GM21528 (cell line): ENCODE measurements at regions not wholly inside any gene's neighbourhood (a gene's known extent, or its start where the extent isn't known, plus 50 kb on each side); places are given as distances from the start of the nearest gene placed in this dataset.
"Not testable (repeated sequence)": the region's sequence is repeated elsewhere in the genome, so short reads cannot be mapped to it uniquely, and the experiment has no call there.

Experiments used
- ATAC-seq: cut with Tn5 transposase; IDR thresholded peaks from one replicate; pipeline ENCODE4 v1.9.1; 2021; ENCODE audit warnings: mild to moderate bottlenecking, moderate library complexity; ENCODE audit not compliant: unreplicated experiment, low FRiP score

DNA sequence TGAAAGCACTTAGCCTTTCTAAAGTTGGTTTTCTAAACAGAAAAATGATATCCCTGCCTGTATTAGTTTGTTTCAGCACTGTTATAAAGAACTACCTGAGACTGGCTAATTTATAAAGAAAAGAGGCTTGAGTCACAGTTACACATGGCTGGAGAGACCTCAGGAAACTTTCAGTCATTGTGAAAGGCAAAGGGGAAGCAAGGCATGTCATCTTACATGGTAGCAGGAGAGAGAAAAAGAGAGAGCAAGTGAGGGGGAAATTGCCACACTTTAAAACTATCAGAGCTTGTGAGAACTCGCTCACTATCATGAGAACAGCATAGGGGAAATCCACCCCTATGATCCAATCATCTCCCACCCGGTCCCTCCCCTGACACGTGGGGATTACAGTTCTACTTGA, 64.9 kb downstream of the FAM170A start:
- ATAC-seq, result no peak

DNA sequence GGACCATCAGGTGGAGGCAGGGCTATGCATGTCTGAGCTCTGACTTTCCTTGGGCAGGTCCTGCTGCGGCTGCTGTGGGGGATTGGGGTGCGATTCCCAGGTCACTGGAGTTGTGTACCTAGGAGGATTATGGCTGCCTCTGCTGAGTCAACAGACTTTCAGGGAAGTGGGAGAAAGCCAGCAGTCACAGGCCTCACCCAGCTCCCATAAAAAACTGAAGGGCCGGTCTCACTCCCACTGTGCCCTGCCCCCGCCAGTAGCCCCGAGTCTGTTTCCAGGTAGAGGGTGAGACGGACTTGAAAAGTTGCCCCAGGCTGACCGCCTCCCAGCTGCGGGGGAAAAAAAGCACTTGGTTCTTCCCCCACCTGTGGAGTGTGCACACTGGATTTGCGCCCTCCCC, 76.7 kb downstream of the FAM170A start:
- no peak for ATAC-seq

DNA sequence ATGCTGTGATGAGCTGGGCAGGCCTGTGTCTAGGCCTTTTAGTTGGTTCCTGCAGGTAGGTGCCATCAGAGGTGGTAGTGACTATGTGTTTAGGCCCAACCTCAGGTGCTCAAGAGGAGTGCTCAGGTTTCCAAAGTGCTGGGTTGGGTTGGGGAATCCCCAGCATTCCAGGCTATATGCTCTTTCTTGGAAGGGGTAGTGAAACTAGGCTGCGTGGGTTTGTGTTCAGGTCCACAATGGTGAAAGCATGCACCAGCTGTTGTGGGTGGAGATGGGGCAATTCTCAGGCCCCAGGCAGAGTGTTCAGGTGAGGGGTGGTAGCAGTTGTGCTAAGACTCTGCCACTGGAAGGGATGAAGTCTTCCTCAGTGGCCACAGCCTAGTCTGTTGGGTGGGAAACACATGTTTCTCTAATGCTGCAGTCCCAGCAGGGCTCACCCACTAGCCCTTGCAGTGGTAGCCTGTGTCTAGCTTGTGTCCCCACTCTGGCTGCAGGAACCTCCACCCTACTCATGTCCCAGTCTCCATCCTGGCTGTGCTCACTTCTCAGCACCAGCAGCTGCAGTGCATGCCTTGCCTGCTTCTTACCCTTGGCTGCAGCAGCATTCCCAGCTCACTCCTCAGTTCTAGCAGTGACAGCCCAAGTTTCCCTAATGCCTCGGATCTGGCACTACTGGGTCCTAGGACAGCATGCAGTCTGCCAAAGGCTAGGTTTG, 78.9 kb downstream of the FAM170A start:
- no peak for ATAC-seq

DNA sequence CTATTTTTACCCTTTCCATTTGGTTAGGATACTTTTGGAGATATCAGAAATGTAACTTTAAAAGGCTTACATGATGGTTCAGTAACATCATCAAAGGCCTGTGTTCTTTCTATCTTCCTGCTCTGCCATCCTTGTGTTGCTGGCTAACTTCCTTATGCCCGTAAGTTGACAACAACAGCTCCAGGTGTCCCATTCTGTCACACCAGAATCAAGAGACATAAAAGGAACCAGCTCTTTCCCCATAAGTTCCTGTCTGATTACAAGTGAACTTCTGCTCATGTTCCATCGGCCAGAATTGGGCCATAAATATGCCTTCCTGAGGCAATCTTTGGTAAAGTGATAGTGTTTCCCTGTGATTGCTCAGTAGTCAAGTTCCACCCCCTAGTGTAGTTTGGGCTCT, 92.4 kb downstream of the FAM170A start:
- ATAC-seq, result no peak

DNA sequence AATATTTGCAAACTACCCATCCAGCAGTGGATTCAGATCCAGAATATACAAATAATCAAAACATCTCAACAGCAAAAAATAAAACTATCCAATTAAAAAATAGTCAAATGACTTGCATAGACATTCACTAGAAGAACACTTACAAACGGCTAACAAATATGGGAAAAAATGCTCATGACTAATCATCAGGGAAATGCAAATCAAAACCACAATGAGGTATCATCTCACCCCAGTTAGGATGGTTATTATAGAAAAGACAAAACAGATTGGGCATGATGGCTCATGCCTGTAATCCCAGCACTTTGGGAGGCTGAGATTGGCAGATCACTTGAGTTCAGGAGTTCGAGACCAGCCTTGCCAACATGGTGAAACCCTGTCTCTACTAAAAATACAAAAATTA, 95.9 kb downstream of the FAM170A start:
- ATAC-seq, result not testable (repeated sequence)

- ATAC-seq, result no peak
These were observed 97.2 kb downstream of the FAM170A start for GRCh38 chr5:119726544-119726943.

GRCh38 chr5:119740225-119740624, 110.9 kb downstream of the FAM170A start:
- ATAC-seq, result no peak

DNA sequence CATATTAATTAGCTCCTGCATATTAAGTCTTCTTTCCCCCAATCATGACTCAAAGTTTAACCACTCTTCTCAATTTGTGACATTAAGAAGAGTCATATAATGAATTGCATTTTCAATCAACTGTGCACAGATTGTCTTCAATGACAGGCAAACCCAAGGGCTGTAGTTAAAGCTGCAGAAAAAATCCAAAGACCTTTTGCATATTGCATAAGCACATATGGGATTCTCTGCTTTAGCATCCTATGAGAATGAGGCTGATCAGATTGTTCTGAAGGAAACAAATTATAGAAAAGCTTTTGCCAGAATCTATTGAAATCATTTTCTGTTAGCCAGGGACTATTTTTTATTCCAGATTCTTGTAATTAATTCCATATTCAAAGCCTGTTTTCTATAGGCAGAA, 112.3 kb downstream of the FAM170A start:
- ATAC-seq, result no peak

DNA sequence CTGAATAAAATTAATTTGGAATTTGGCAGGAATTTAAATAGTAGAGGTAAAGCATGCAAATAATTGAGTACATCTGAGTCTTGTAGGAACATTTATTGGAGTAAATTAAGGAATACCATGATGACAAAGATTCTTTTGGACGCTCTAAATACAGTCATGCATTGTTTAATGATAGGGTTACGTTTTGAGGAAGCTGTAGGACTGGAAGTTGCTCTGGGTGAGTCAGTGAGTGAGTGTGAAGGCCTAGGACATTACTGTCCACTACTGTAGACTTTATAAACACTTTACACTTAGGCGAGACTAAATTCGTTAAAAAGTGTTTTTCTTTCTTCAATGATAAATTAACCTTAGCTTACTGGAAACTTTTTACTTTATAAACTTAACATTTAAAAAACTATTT, 113.0 kb downstream of the FAM170A start:
- no peak for ATAC-seq

- peak; percentile 87 for ATAC-seq
These were observed 114.6 kb downstream of the FAM170A start for GRCh38 chr5:119743927-119744326.

DNA sequence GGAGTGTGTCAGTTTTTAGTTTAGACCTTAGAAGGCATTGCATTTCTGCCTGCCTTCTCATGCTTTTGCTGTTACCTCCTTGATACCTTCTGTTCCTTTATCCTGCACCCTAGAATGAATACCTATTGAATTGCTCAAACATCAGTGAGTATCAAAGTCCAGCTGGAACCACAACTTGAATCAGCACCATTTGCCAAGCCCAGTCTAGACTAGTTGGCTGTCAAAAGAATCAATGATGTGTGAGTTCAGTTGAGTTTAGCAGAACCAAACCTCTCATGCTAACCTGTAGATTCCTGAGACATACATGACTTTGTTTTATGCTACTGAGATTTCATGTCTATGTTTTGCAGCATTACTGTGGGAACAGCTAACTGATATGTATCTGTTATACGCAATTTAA, 116.6 kb downstream of the FAM170A start:
- no peak for ATAC-seq

- ATAC-seq, result no peak
These were observed 117.6 kb downstream of the FAM170A start for GRCh38 chr5:119746984-119747383.

GRCh38 chr5:119750887-119751733, 121.8 kb downstream of the FAM170A start:
- no peak for ATAC-seq

DNA sequence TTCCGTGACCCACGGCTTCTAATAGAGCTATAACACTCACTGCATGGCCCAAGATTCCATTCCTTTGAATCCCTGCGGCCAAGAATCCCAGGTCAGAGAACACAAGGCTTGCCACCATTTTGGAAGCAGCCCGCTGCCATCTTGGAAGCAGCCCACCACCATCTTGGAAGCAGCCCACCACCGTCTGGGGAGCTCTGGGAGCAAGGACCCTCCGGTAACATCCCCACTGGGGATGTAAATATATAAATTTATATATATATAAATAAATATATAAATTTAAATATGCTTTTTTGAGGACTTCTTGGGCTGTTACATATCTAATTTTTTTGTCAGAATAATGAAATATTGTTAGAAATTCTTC, 122.4 kb downstream of the FAM170A start:
- ATAC-seq, result no peak

- ATAC-seq, result no peak
These were observed 123.8 kb downstream of the FAM170A start for GRCh38 chr5:119752921-119753886.

DNA sequence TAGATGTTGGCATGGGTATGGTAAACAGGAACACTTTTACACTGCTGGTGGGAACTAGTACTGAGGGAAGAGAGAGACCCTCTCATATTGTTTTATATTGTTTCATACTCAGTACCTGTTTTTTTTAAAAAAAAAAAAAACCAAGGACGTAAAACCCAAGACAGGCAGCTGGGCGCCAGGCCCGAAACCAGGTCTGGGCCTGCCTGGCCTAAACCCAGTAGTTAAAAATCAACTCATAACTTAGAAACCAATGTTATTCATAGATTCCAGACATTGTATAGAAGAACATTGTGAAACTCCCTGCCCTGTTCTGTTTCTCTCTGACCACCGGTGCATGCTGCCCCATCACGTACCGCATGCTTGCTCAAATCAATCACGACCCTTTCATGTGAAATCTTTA, 125.5 kb downstream of the FAM170A start:
- not testable (repeated sequence) for ATAC-seq

GRCh38 chr5:119757276-119757675, 127.9 kb downstream of the FAM170A start:
- ATAC-seq, result no peak

- not testable (repeated sequence) for ATAC-seq
These were observed 140.6 kb downstream of the FAM170A start for GRCh38 chr5:119769695-119770693.

DNA sequence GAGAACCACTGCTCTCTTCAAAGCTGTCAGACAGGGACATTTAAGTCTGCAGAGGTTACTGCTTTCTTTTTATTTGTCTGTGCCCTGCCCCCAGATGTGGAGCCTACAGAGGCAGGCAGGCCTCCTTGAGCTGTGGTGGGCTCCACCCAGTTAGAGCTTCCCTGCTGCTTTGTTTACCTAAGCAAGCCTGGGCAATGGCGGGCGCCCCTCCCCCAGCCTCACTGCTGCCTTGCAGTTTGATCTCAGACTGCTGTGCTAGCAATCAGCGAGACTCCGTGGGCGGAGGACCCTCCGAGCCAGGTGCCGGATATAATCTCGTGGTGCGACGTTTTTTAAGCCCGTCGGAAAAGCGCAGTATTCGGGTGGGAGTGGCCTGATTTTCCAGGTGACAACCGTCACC, 150.8 kb downstream of the FAM170A start:
- ATAC-seq, result not testable (repeated sequence)

GRCh38 chr5:119785057-119785456, 155.7 kb downstream of the FAM170A start:
- ATAC-seq, result no peak
